PC-9 (cell line): ENCODE measurements at regions not wholly inside any gene's neighbourhood (a gene's known extent, or its start where the extent isn't known, plus 50 kb on each side); places are given as distances from the start of the nearest gene placed in this dataset.

Experiments used
- BruUV-seq: library from RNA; stranded (reverse); fragments of 400-500 nt; replicated peaks from 2 replicates; lab custom pipeline; 2021; lab: Mats Ljungman, UMichigan
- CTCF ChIA-PET: fragments of 300-600 bp; sonication (Branson Sonifier 250); formaldehyde crosslinking; loops from one replicate; lab custom pipeline; 2022; ENCODE audit warnings: antibody characterized with exemption; lab: Charles Lee
- POLR2A ChIA-PET: fragments of 300-600 bp; sonication (Branson Sonifier 250); formaldehyde crosslinking; loops from one replicate; lab custom pipeline; 2022; ENCODE audit warnings: antibody characterized with exemption; ENCODE audit not compliant: unreplicated experiment; lab: Charles Lee
- DNase-seq, 2 experiments: peaks; one replicate each; pipeline versions ENCODE4 v3.0.0 to v3.0.0-alpha.2; 2015 to 2022; ENCODE audit warnings: mixed read lengths in 1 of 2
- H2AFZ ChIP-seq: fragments of 200-600 bp; sonication (generic); 2 replicates; pipeline ENCODE4 v1.8.1; 2017; ENCODE audit warnings: antibody characterized with exemption
- H3F3A ChIP-seq: fragments of 200-600 bp; sonication (generic); 2 replicates; pipeline ENCODE4 v1.8.1; 2017; ENCODE audit warnings: antibody characterized with exemption, mild to moderate bottlenecking, low read depth; ENCODE audit not compliant: insufficient read depth
- H3K27ac ChIP-seq: fragments of 200-600 bp; sonication (generic); 2 replicates; pipeline ENCODE4 v1.6.1; 2016; ENCODE audit warnings: mixed run types
- H3K27me3 ChIP-seq: fragments of 200-600 bp; sonication (generic); 2 replicates; pipeline ENCODE4 v1.6.1; 2016; ENCODE audit warnings: low read depth, mixed run types; ENCODE audit not compliant: insufficient read depth
- H3K36me3 ChIP-seq: fragments of 200-600 bp; sonication (generic); 2 replicates; pipeline ENCODE4 v1.6.1; 2016; ENCODE audit warnings: low read depth, mixed run types
- H3K4me1 ChIP-seq: fragments of 200-600 bp; sonication (generic); replicated peaks from 2 replicates; pipeline ENCODE4 v1.6.1; 2016; ENCODE audit warnings: mixed run types; ENCODE audit not compliant: insufficient read depth
- H3K4me2 ChIP-seq: fragments of 200-600 bp; sonication (generic); 2 replicates; pipeline ENCODE4 v1.6.1; 2017; ENCODE audit warnings: mixed run types
- H3K4me3 ChIP-seq: fragments of 200-600 bp; sonication (generic); 2 replicates; pipeline ENCODE4 v1.6.1; 2016; ENCODE audit warnings: mixed run types
- H3K79me2 ChIP-seq: fragments of 200-600 bp; sonication (generic); 2 replicates; pipeline ENCODE4 v1.6.1; 2017; ENCODE audit warnings: low read depth, mixed run types
- H3K9me2 ChIP-seq: fragments of 200-600 bp; sonication (generic); 2 replicates; pipeline ENCODE4 v1.8.1; 2017; ENCODE audit warnings: mild to moderate bottlenecking; ENCODE audit not compliant: insufficient read depth
- H3K9me3 ChIP-seq: fragments of 200-600 bp; sonication (generic); 2 replicates; pipeline ENCODE4 v1.8.1; 2016; ENCODE audit warnings: low read depth; ENCODE audit not compliant: insufficient read depth
- H4K20me1 ChIP-seq: fragments of 200-600 bp; sonication (generic); 2 replicates; pipeline ENCODE4 v1.8.1; 2017; ENCODE audit not compliant: insufficient read depth
- CTCF ChIP-seq: fragments of 200-600 bp; sonication (generic); conservative IDR thresholded peaks from 2 replicates; pipeline ENCODE4 v1.6.1; 2017; ENCODE audit warnings: mixed run types, antibody characterized with exemption, mild to moderate bottlenecking, moderate library complexity
- EZH2 ChIP-seq: fragments of 200-600 bp; sonication (generic); IDR thresholded peaks from 2 replicates; pipeline ENCODE4 v1.8.0; 2017; ENCODE audit warnings: antibody characterized with exemption, low read depth
- intact Hi-C: fragments of 100-400 bp; cut with micrococcal nuclease; formaldehyde crosslinking; loops from one replicate; pipeline ENCODE4 v1.10.0; 2022; ENCODE audit not compliant: unreplicated experiment

DNA sequence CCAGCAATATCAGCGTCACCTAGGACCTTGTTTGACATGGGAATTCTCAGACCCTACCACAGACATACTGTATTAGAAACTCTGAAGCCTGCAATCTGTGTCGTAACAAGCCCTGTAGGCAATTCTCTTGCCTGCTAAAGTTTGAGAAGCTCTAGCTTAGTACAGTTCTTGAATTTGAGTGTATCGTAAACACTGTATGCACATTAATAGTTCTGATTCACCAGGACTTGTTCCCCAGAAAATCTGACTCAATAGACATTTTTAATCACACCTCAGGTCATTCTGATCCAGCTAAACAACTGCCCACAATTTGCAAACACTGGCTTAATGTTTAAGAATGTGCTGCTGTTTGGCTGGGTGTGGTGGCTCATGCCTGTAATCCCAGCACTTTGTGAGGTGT is 414.3 kb downstream of the TFAP2A start:
- H3K9me3 ChIP-seq = no peaks in the 10 kb centered on the region
- intact Hi-C loops = no loop called here
- peak in 1 of 2 experiments; percentile 62 for DNase-seq
- H3K36me3 ChIP-seq = no peaks in the 10 kb centered on the region
- H3K27me3 ChIP-seq = no peaks in the 10 kb centered on the region
- no TSS peak for BruUV-seq
- H4K20me1 ChIP-seq = no peaks in the 10 kb centered on the region
- no peaks in the 10 kb centered on the region for H3F3A ChIP-seq
- no peaks in the 10 kb centered on the region for H3K79me2 ChIP-seq
- TF ChIP-seq EZH2 = no peak
- no peak for TF ChIP-seq CTCF
- CTCF ChIA-PET = no interaction called here
- H3K4me2 ChIP-seq = no peak overlapping the region
- no peaks in the 10 kb centered on the region for H3K9me2 ChIP-seq
- POLR2A ChIA-PET = no interaction called here
- no peaks in the 10 kb centered on the region for H3K4me1 ChIP-seq
- H3K4me3 ChIP-seq = no peak overlapping the region
- H3K27ac ChIP-seq = no peak overlapping the region
- no peak overlapping the region for H2AFZ ChIP-seq

GRCh38 chr6:9999796-10000195 is 415.1 kb downstream of the TFAP2A start:
- Histone ChIP-seq H3K79me2 (no peaks in the 10 kb centered on the region), H2AFZ (no peak overlapping the region), H3K4me1 (no peaks in the 10 kb centered on the region), H3K27me3 (no peaks in the 10 kb centered on the region), H3F3A (no peaks in the 10 kb centered on the region), H3K27ac (no peak overlapping the region), H3K9me3 (no peaks in the 10 kb centered on the region), H4K20me1 (no peaks in the 10 kb centered on the region), H3K9me2 (no peaks in the 10 kb centered on the region), H3K4me2 (no peak overlapping the region), H3K36me3 (no peaks in the 10 kb centered on the region), H3K4me3 (no peak overlapping the region)
- TF ChIP-seq EZH2 (no peak), CTCF (no peak)
- intact Hi-C loops = no loop called here
- ChIA-PET POLR2A (no interaction called here), CTCF (no interaction called here)
- no peak for DNase-seq
- BruUV-seq = no TSS peak

DNA sequence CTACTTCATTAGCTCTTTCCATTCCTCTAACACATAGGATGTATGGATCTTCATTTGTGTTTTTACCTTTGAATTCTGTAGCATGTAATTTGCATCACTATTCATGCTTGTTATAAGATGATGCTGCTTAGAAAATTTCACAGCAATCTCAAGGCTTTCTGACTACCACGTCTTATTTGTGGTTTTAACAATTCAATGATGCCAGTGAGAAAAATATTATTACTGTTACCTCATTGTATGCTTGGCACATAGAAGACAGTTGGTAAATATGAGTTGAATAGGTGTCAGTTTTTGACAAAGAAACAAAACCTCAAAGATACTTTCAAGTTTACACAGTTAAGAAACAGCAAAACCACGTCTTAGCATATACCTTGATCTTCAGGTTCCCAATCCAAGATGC is 428.6 kb downstream of the TFAP2A start:
- H3K9me3 ChIP-seq = no peaks in the 10 kb centered on the region
- no peaks in the 10 kb centered on the region for H3K79me2 ChIP-seq
- no peak overlapping the region for H3K27ac ChIP-seq
- no TSS peak for BruUV-seq
- TF ChIP-seq CTCF = no peak
- no peak for TF ChIP-seq EZH2
- no peaks in the 10 kb centered on the region for H3K27me3 ChIP-seq
- ChIA-PET CTCF (no interaction called here), POLR2A (no interaction called here)
- H3K36me3 ChIP-seq = no peaks in the 10 kb centered on the region
- DNase-seq = no peak
- no peaks in the 10 kb centered on the region for H3K9me2 ChIP-seq
- H3K4me2 ChIP-seq = no peak overlapping the region
- H3K4me3 ChIP-seq = no peak overlapping the region
- no peaks in the 10 kb centered on the region for H3K4me1 ChIP-seq
- no peak overlapping the region for H2AFZ ChIP-seq
- no peaks in the 10 kb centered on the region for H4K20me1 ChIP-seq
- no peaks in the 10 kb centered on the region for H3F3A ChIP-seq
- intact Hi-C loops = no loop called here
